ENCODE measurements at regions not wholly inside any gene's neighbourhood (a gene's known extent, or its start where the extent isn't known, plus 50 kb on each side); places are given as distances from the start of the nearest gene placed in this dataset.
A peak's percentile ranks its signal among the peaks of the same experiment; 100 is the strongest.

DNA sequence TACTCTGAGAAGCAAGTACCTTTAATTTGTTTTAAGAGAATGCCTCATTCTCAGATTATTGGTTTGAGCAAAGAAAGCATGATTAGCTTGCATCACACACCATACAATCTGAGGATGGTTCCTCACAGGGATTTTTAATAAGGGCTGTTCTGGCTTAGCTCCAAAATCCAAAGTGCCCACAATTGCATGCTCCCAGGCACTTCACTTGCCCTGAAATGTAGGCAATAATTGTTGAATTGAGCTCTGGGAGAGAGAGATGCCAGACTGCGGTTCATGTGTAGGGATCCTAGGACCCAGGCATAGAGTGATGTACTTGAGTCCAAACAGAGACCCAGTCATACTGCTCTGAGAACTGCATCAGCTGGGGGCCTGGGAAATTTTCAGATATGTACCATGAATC is 358.4 kb upstream of the CXorf51B start:
- Mint-ChIP-seq H3K4me3 (no peak overlapping the region), H3K4me1 (no peaks in the 10 kb centered on the region), H3K9me3 (peaks cover 15% of the 10 kb centered on the region), H3K27ac (no peak overlapping the region), H3K36me3 (ENCODE audit: low read depth) (no peaks in the 10 kb centered on the region), H3K27me3 (ENCODE audit: low read depth) (no peaks in the 10 kb centered on the region)
- TF ChIP-seq, protein P1, sequence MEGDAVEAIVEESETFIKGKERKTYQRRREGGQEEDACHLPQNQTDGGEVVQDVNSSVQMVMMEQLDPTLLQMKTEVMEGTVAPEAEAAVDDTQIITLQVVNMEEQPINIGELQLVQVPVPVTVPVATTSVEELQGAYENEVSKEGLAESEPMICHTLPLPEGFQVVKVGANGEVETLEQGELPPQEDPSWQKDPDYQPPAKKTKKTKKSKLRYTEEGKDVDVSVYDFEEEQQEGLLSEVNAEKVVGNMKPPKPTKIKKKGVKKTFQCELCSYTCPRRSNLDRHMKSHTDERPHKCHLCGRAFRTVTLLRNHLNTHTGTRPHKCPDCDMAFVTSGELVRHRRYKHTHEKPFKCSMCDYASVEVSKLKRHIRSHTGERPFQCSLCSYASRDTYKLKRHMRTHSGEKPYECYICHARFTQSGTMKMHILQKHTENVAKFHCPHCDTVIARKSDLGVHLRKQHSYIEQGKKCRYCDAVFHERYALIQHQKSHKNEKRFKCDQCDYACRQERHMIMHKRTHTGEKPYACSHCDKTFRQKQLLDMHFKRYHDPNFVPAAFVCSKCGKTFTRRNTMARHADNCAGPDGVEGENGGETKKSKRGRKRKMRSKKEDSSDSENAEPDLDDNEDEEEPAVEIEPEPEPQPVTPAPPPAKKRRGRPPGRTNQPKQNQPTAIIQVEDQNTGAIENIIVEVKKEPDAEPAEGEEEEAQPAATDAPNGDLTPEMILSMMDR (IDR thresholded peaks at IDR 0.05; ENCODE audit: unreplicated experiment in 3 of 3) = no peak

DNA sequence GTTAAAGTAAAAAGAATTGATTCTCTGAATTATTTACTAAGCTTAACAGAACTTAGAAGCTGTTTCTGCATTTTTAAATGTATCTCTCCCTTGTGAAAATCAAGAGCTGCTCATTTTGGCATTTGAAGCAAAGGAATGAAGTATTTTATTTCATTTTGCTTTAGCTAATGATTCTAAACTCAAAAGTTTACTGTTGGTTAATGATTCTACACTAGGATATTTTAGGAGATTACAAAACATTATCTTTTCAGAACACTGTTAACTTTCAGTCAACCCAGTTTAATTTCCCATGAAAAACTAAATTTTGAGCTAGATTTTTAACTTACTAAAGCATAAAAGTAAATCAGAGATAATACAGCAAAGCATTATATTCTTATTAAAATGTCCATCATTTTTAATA is 355.2 kb upstream of the CXorf51B start:
- Mint-ChIP-seq H3K4me1 (no peaks in the 10 kb centered on the region), H3K4me3 (no peak overlapping the region), H3K9me3 (peaks cover 6% of the 10 kb centered on the region), H3K27ac (peak overlapping the region in 1 of 3 experiments; percentile 52), H3K27me3 (ENCODE audit: low read depth) (no peaks in the 10 kb centered on the region), H3K36me3 (ENCODE audit: low read depth) (no peaks in the 10 kb centered on the region)
- TF ChIP-seq, protein P1 (IDR thresholded peaks at IDR 0.05; ENCODE audit: unreplicated experiment in 3 of 3) = no peak

DNA sequence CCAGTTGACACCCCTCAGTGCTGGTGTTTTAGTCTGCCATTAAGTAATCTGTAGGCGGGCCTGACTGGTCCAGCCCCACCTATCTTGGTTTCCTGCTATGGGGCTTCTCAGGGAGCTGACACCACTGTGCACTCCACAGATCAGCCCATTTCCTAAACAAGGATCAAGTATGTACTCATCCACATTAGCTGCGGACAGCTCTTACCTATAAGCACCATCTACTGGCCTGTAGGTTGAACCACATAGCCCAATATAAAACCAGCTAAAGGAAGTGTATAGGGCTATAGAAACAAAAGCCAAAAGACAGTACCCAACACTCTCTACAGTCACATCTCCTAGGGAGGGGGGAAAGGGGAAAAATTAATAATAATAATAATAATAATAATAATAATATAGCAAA is 353.5 kb upstream of the CXorf51B start:
- Mint-ChIP-seq H3K4me1 (no peaks in the 10 kb centered on the region), H3K27ac (no peak overlapping the region), H3K36me3 (ENCODE audit: low read depth) (no peaks in the 10 kb centered on the region), H3K27me3 (ENCODE audit: low read depth) (no peaks in the 10 kb centered on the region), H3K9me3 (peaks cover 6% of the 10 kb centered on the region), H3K4me3 (no peak overlapping the region)
- TF ChIP-seq, protein P1 (IDR thresholded peaks at IDR 0.05; ENCODE audit: unreplicated experiment in 3 of 3) = no peak

DNA sequence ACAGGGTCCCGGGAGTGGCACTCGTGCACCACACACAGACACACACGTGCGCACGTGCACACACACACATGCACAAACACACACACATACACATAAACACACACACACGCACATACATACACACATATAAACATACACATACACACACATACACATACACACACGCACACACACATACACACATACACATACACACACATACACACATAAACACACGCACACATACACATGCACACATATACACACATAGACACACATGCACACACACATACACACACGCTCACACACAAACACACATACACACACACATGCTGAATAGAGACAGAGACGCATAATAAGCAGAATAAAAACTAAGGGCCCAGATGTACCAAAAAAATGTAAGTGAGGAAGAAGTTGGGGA is 332.2 kb upstream of the CXorf51B start:
- TF ChIP-seq, protein P1 (IDR thresholded peaks at IDR 0.05; ENCODE audit: unreplicated experiment in 3 of 3) = no peak
- H3K4me3 Mint-ChIP-seq = no peak overlapping the region

DNA sequence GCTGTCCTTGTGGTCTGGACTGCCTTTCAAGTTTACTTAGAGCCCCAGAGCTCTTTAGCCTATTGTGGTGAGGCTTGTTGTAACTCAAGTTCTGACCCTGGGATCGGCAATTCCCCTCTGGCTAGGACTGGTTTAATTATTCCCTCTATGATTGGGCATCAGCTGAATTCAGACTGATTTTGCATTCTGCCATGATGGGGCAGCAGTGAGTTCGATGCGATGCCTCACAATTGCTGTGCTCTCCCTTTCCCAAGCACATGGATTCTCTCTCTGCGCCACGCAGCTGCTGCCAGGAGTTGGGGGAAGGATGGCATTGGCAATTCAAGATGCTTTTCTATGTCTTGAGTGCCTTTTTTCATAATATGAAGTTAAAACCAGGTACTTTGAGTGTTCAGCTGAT is 327.8 kb upstream of the CXorf51B start:
- Mint-ChIP-seq H3K27ac (no peak overlapping the region), H3K4me3 (no peak overlapping the region), H3K9me3 (peaks cover 20% of the 10 kb centered on the region), H3K4me1 (no peaks in the 10 kb centered on the region), H3K36me3 (ENCODE audit: low read depth) (no peaks in the 10 kb centered on the region), H3K27me3 (ENCODE audit: low read depth) (no peaks in the 10 kb centered on the region)
- TF ChIP-seq, protein P1 (IDR thresholded peaks at IDR 0.05; ENCODE audit: unreplicated experiment in 3 of 3) = no peak

More for the DNA sequence above, 332.2 kb upstream of the CXorf51B start:
- H3K27me3 Mint-ChIP-seq (ENCODE audit: low read depth) = no peaks in the 10 kb centered on the region
- no peaks in the 10 kb centered on the region for H3K4me1 Mint-ChIP-seq
- H3K9me3 Mint-ChIP-seq = peaks cover 24% of the 10 kb centered on the region
- no peaks in the 10 kb centered on the region for H3K36me3 Mint-ChIP-seq (ENCODE audit: low read depth)
- no peak overlapping the region for H3K27ac Mint-ChIP-seq
